KMS-11 (cell line): ENCODE measurements at regions not wholly inside any gene's neighbourhood (a gene's known extent, or its start where the extent isn't known, plus 50 kb on each side); places are given as distances from the start of the nearest gene placed in this dataset.

Source experiments
- H2AFZ ChIP-seq: fragments of 200-600 bp; sonication (generic); 2 replicates; pipeline ENCODE4 v1.6.1; 2016; ENCODE audit warnings: antibody characterized with exemption, mixed run types, low read depth
- H3K27ac ChIP-seq: fragments of 200-600 bp; sonication (generic); 2 replicates; pipeline ENCODE4 v1.6.1; 2016; ENCODE audit warnings: mild to moderate bottlenecking, mixed run types
- H3K27me3 ChIP-seq: fragments of 200-600 bp; sonication (generic); 2 replicates; pipeline ENCODE4 v1.6.1; 2017; ENCODE audit warnings: mild to moderate bottlenecking, low read depth, mixed run types, moderate library complexity; ENCODE audit not compliant: insufficient read depth
- H3K36me3 ChIP-seq: fragments of 200-600 bp; sonication (generic); 2 replicates; pipeline ENCODE4 v1.6.1; 2017; ENCODE audit warnings: mild to moderate bottlenecking, mixed run types; ENCODE audit not compliant: insufficient read depth
- H3K4me1 ChIP-seq: fragments of 200-600 bp; sonication (generic); 2 replicates; pipeline ENCODE4 v1.6.1; 2016; ENCODE audit warnings: mild to moderate bottlenecking, low read depth, mixed run types; ENCODE audit not compliant: poor library complexity, severe bottlenecking
- H3K4me2 ChIP-seq: fragments of 200-600 bp; sonication (generic); 2 replicates; pipeline ENCODE4 v1.7.0; 2016; ENCODE audit warnings: mild to moderate bottlenecking, mixed run types
- H3K4me3 ChIP-seq: fragments of 200-600 bp; sonication (generic); IDR thresholded peaks from 2 replicates; pipeline ENCODE4 v1.6.1; 2017; ENCODE audit warnings: low read depth, low read length, mixed read lengths; ENCODE audit not compliant: insufficient read depth
- H3K79me2 ChIP-seq: fragments of 200-600 bp; sonication (generic); 2 replicates; pipeline ENCODE4 v1.6.1; 2016; ENCODE audit warnings: low read depth, mixed run types; ENCODE audit not compliant: insufficient read depth
- H3K9ac ChIP-seq: fragments of 200-600 bp; sonication (generic); 2 replicates; pipeline ENCODE4 v1.6.1; 2016; ENCODE audit warnings: mild to moderate bottlenecking, mixed run types
- H4K20me1 ChIP-seq: fragments of 200-600 bp; sonication (generic); 2 replicates; pipeline ENCODE4 v1.6.1; 2016; ENCODE audit warnings: mild to moderate bottlenecking, mixed run types; ENCODE audit not compliant: insufficient read depth
- TF ChIP-seq, protein P1 (sequence below): fragments of 200-600 bp; sonication (generic); conservative IDR thresholded peaks from 2 replicates; pipeline ENCODE4 v1.6.1; 2017; ENCODE audit warnings: low read depth, mild to moderate bottlenecking, antibody characterized with exemption, low read length, moderate library complexity, mixed read lengths

DNA sequence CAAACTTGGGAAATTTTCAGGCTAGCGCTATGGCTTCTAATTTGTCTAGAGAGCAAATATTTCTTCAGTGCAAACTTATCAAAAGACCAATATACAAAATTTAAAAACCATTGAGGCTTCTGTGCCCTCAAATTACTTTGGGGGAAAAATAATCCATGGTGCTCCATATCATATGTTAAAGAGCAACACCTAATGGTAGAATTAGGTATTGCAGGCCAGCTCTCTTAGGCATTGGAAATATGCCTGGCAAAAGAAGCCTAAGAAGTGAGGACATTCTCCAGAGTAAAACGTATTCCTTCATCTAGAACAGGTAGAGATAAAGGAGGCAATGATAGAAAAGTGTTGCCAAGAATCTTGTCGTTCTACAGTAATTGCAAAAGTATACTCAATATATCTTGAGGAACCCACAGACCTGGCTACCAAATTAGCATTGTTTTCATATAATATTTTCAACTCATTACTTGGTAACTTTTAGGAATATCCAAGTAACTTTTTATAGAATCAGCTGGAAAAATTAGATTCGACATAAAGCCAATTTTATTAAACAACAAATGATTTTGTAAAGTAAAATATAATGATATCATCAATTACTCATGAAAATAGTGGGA is 401.1 kb downstream of the BCL11A start:
- H3K9ac ChIP-seq = no peak overlapping the region

DNA sequence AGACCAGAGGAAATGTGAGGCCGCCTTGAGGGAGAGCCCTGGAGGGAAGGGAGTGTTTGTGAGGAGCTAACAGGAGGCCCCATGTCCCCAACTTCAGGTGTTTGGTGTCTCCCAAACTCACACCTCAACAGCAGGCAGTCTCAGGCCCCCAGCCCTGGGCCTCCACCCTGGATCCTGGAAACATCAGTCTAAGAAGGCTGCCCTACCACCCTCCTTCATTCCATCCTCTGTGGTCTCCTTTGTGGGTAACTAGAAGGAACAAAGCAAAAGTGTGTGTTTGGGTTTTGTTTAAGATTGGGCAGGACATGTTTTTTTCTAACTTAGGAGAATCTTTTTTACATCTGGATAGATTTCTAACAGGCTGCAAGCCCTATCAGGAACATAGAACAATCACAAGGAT is 404.3 kb downstream of the BCL11A start:
- no peaks in the 10 kb centered on the region for H3K4me1 ChIP-seq
- H3K27me3 ChIP-seq = no peaks in the 10 kb centered on the region
- TF ChIP-seq, protein P1, sequence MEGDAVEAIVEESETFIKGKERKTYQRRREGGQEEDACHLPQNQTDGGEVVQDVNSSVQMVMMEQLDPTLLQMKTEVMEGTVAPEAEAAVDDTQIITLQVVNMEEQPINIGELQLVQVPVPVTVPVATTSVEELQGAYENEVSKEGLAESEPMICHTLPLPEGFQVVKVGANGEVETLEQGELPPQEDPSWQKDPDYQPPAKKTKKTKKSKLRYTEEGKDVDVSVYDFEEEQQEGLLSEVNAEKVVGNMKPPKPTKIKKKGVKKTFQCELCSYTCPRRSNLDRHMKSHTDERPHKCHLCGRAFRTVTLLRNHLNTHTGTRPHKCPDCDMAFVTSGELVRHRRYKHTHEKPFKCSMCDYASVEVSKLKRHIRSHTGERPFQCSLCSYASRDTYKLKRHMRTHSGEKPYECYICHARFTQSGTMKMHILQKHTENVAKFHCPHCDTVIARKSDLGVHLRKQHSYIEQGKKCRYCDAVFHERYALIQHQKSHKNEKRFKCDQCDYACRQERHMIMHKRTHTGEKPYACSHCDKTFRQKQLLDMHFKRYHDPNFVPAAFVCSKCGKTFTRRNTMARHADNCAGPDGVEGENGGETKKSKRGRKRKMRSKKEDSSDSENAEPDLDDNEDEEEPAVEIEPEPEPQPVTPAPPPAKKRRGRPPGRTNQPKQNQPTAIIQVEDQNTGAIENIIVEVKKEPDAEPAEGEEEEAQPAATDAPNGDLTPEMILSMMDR = no peak
- no peaks in the 10 kb centered on the region for H4K20me1 ChIP-seq
- H3K79me2 ChIP-seq = no peaks in the 10 kb centered on the region
- no peak overlapping the region for H3K4me2 ChIP-seq
- no peak overlapping the region for H2AFZ ChIP-seq
- no peaks in the 10 kb centered on the region for H3K36me3 ChIP-seq
- H3K4me3 ChIP-seq = no peak overlapping the region
- no peak overlapping the region for H3K9ac ChIP-seq
- no peak overlapping the region for H3K27ac ChIP-seq

More for the DNA sequence above, 401.1 kb downstream of the BCL11A start:
- no peaks in the 10 kb centered on the region for H4K20me1 ChIP-seq
- no peak overlapping the region for H3K4me3 ChIP-seq
- H3K27ac ChIP-seq = no peak overlapping the region
- TF ChIP-seq, protein P1 = peak; percentile 94
- H3K4me2 ChIP-seq = no peak overlapping the region
- H3K36me3 ChIP-seq = no peaks in the 10 kb centered on the region
- no peak overlapping the region for H2AFZ ChIP-seq
- no peaks in the 10 kb centered on the region for H3K79me2 ChIP-seq
- no peaks in the 10 kb centered on the region for H3K27me3 ChIP-seq
- H3K4me1 ChIP-seq = no peaks in the 10 kb centered on the region

DNA sequence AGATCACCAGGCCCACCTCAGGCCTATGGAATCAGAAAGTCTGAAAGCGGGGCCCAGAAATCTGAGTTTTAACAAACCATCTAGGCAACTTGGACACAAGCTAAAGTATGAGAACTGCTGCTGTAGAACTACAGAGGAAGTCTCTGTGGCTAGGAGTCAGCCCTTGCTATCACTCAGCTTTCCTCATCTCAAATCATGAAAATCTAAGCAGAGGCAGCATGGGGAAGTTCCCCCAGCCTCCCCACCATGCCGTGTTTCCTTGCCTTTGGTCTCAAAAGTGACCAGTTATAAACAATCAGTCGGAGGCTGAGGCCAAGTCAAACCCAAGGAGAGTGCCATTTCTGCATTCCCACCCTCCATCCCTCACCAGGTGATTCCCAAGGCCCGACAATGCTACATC is 404.7 kb downstream of the BCL11A start:
- Histone ChIP-seq H3K27ac (no peak overlapping the region), H2AFZ (no peak overlapping the region), H3K4me3 (no peak overlapping the region), H3K36me3 (no peaks in the 10 kb centered on the region), H3K4me2 (no peak overlapping the region), H3K27me3 (no peaks in the 10 kb centered on the region), H3K79me2 (no peaks in the 10 kb centered on the region), H3K4me1 (no peaks in the 10 kb centered on the region), H3K9ac (no peak overlapping the region), H4K20me1 (no peaks in the 10 kb centered on the region)
- TF ChIP-seq, protein P1 = no peak

DNA sequence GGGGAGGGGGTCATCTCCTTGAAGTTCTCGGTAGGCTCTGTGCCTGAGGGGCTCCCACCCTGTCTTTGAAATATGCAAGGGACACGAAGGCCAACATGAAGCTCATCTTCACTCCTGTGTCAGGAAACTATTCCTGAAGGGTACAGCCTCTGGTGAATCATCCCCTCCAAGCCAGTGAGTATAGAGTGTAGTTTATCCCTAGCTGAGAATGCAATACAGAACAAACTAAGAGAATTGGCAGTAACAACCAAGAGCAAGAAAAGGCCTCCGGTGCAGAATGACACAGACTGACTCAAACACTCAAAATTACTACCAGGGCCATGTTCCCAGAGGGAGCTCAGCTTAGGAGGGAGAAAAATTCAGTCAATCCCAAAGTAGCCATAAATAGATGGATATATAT is 413.3 kb downstream of the BCL11A start:
- Histone ChIP-seq H4K20me1 (no peaks in the 10 kb centered on the region), H3K79me2 (no peaks in the 10 kb centered on the region), H3K4me1 (no peaks in the 10 kb centered on the region), H3K36me3 (no peaks in the 10 kb centered on the region), H2AFZ (no peak overlapping the region), H3K27me3 (no peaks in the 10 kb centered on the region), H3K27ac (no peak overlapping the region), H3K9ac (no peak overlapping the region), H3K4me3 (no peak overlapping the region), H3K4me2 (no peak overlapping the region)
- TF ChIP-seq, protein P1 = no peak
